Esophagus muscularis mucosa (tissue), 4 donors: ENCODE measurements at regions not wholly inside any gene's neighbourhood (a gene's known extent, or its start where the extent isn't known, plus 50 kb on each side); places are given as distances from the start of the nearest gene placed in this dataset.
"Not testable (repeated sequence)": the region's sequence is repeated elsewhere in the genome, so short reads cannot be mapped to it uniquely, and the experiment has no call there.

Experiments
- DNase-seq: peaks from one replicate; pipeline ENCODE4 v3.0.0-alpha.2; 2017; ENCODE audit errors: extremely low spot score
- H3K27ac ChIP-seq, 4 donors: fragments of 200-600 bp; sonication (generic); replicated peaks in 1 of 4; 1 replicate in 3 of 4; 2 replicates in 1 of 4; pipeline ENCODE4 v1.5.1; 2016 to 2019; ENCODE audit warnings: mild to moderate bottlenecking in 1 of 4
- H3K27me3 ChIP-seq, 4 donors: fragments of 200-600 bp; sonication (generic); one replicate each; pipeline versions ENCODE4 v1.5.1 to v1.6.0; 2016 to 2019
- H3K36me3 ChIP-seq, 4 donors: fragments of 200-600 bp; sonication (generic); one replicate each; pipeline ENCODE4 v1.5.1; 2016 to 2019
- H3K4me1 ChIP-seq, 4 donors: fragments of 200-600 bp; sonication (generic); one replicate each; pipeline ENCODE4 v1.5.1; 2016 to 2019
- H3K4me3 ChIP-seq, 4 donors: fragments of 200-600 bp; sonication (generic); 1 replicate in 2 of 4; 2 replicates in 2 of 4; pipeline ENCODE4 v1.5.1; 2016 to 2019; ENCODE audit warnings: mild to moderate bottlenecking in 4 of 4, moderate library complexity in 1 of 4
- H3K9me3 ChIP-seq, 4 donors: fragments of 200-600 bp; sonication (generic); 1 replicate in 3 of 4; 2 replicates in 1 of 4; pipeline ENCODE4 v1.5.1; 2016 to 2019
- CTCF ChIP-seq, 3 experiments: fragments of 200-600 bp in 2 of 3; fragments of 450-650 bp in 1 of 3; sonication (generic) in 2 of 3; IDR thresholded peaks; one replicate each; pipeline ENCODE4 v1.5.1; 2017 to 2019; ENCODE audit warnings: antibody characterized with exemption in 3 of 3, mild to moderate bottlenecking in 2 of 3, moderate library complexity in 1 of 3
- EP300 ChIP-seq: sonication (generic); formaldehyde crosslinking; IDR thresholded peaks from one replicate; pipeline ENCODE4 v1.6.1; 2017; ENCODE audit warnings: antibody characterized with exemption
- POLR2A ChIP-seq: fragments of 450-650 bp; IDR thresholded peaks from one replicate; pipeline ENCODE4 v1.6.1; 2017; ENCODE audit warnings: antibody characterized with exemption, moderate library complexity, mild to moderate bottlenecking, low read depth
- POLR2AphosphoS5 ChIP-seq, 2 donors: sonication (generic); formaldehyde crosslinking; IDR thresholded peaks; one replicate each; pipeline ENCODE4 v1.6.1; 2017; ENCODE audit warnings: antibody characterized with exemption in 2 of 2
- WGBS: methylation state at CpG from one replicate; pipeline ENCODE4 v1.1.5; 2018; 5-methylcytosine and 5-hydroxymethylcytosine counted together
- intact Hi-C: fragments of 100-400 bp; cut with DNase I; formaldehyde crosslinking; loops from one replicate; pipeline ENCODE4 v1.15.1; 2023

GRCh38 chr2:187884003-187884402 lies 329.8 kb upstream of the TFPI start:
- no peak for TF ChIP-seq EP300
- no peak for TF ChIP-seq POLR2AphosphoS5 (IDR thresholded peaks at IDR 0.05)
- TF ChIP-seq POLR2A = no peak
- no peak for TF ChIP-seq CTCF (IDR thresholded peaks at IDR 0.05)
- intact Hi-C loops = no loop called here
- WGBS = 78% methylated on average over 1 of the region's 1 CpG

DNA sequence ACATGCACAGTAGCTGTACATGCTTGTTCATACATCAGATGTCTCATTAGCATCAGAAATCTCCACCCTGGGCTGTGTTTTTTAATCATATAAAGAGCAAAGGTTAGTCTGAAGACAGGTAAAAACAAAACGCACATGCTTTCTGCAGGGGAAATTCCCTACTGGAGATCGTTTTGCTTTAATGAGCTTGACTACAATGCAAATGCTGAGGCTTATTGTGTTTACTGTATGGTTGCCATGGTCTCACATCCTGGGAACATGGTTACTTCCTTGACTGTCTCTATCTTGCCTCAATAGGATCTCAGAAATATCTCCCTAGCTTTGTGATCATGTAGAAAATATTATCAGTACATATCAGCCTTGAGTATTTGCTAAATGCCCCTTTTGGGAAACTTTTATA lies 336.5 kb upstream of the TFPI start:
- no peak for TF ChIP-seq CTCF (IDR thresholded peaks at IDR 0.05)
- no peak for TF ChIP-seq POLR2A
- no peak for TF ChIP-seq EP300
- no peak for TF ChIP-seq POLR2AphosphoS5 (IDR thresholded peaks at IDR 0.05)
- H3K27ac ChIP-seq = no peak overlapping the region
- no peaks in the 10 kb centered on the region for H3K9me3 ChIP-seq
- intact Hi-C loops = no loop called here
- no peaks in the 10 kb centered on the region for H3K27me3 ChIP-seq
- no peak overlapping the region for H3K4me3 ChIP-seq
- no peak for DNase-seq
- no peaks in the 10 kb centered on the region for H3K4me1 ChIP-seq
- no peaks in the 10 kb centered on the region for H3K36me3 ChIP-seq
- 54% methylated on average over 2 of the region's 2 CpGs for WGBS

More at GRCh38 chr2:187884003-187884402, 329.8 kb upstream of the TFPI start:
- no peak overlapping the region for H3K27ac ChIP-seq
- H3K4me3 ChIP-seq = no peak overlapping the region
- H3K27me3 ChIP-seq = no peaks in the 10 kb centered on the region
- no peaks in the 10 kb centered on the region for H3K4me1 ChIP-seq
- no peaks in the 10 kb centered on the region for H3K9me3 ChIP-seq
- DNase-seq = no peak
- no peaks in the 10 kb centered on the region for H3K36me3 ChIP-seq

- intact Hi-C loops = no loop called here
- no peak for DNase-seq
These were observed 345.8 kb upstream of the TFPI start for GRCh38 chr2:187900021-187900420.

GRCh38 chr2:187906021-187906420 lies 351.8 kb upstream of the TFPI start:
- intact Hi-C loops = no loop called here
- Histone ChIP-seq H3K36me3 (no peaks in the 10 kb centered on the region), H3K4me1 (no peaks in the 10 kb centered on the region), H3K27ac (no peak overlapping the region), H3K9me3 (no peaks in the 10 kb centered on the region), H3K4me3 (no peak overlapping the region), H3K27me3 (no peaks in the 10 kb centered on the region)
- no peak for TF ChIP-seq POLR2AphosphoS5 (IDR thresholded peaks at IDR 0.05)
- TF ChIP-seq CTCF (IDR thresholded peaks at IDR 0.05) = no peak
- TF ChIP-seq POLR2A = no peak
- WGBS = 75% methylated on average over 3 of the region's 3 CpGs
- DNase-seq = no peak

More at GRCh38 chr2:187900021-187900420, 345.8 kb upstream of the TFPI start:
- Histone ChIP-seq H3K27me3 (no peaks in the 10 kb centered on the region), H3K36me3 (no peaks in the 10 kb centered on the region), H3K4me1 (no peaks in the 10 kb centered on the region), H3K4me3 (no peak overlapping the region), H3K27ac (no peak overlapping the region), H3K9me3 (no peaks in the 10 kb centered on the region)
- TF ChIP-seq POLR2AphosphoS5 (IDR thresholded peaks at IDR 0.05) (no peak), POLR2A (no peak), EP300 (no peak), CTCF (IDR thresholded peaks at IDR 0.05) (no peak)

DNA sequence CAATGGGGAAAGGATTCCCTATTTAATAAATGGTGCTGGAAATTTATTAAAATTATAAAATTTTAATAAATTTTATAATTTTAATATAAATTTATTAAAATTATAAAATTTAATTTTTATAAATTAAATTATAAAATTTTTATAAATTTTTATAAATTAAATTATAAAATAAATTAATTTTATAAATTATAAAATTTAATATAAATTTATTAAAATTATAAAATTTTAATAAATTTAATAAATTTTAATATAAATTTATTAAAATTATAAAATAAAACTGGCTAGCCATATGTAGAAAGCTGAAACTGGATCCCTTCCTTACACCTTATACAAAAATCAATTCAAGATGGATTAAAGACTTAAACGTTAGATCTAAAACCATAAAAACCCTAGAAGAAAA lies 356.7 kb upstream of the TFPI start:
- WGBS = 73% methylated on average over 1 of the region's 1 CpG

More for the DNA sequence above, 356.7 kb upstream of the TFPI start:
- H3K27me3 ChIP-seq, DNase-seq, H3K27ac ChIP-seq, H3K36me3 ChIP-seq, H3K9me3 ChIP-seq, H3K4me1 ChIP-seq, intact Hi-C loops, H3K4me3 ChIP-seq: not testable (repeated sequence)
